K562 (cell line): ENCODE measurements at regions not wholly inside any gene's neighbourhood (a gene's known extent, or its start where the extent isn't known, plus 50 kb on each side); places are given as distances from the start of the nearest gene placed in this dataset.

Experiments used
- CEBPB ChIP-seq: fragments of 450-650 bp; IDR thresholded peaks from 2 replicates; pipeline ENCODE4 v1.6.1; 2016; ENCODE audit warnings: missing genetic modification characterization, missing compliant biosample characterization
- IRF2 ChIP-seq: sonication (generic); formaldehyde crosslinking; IDR thresholded peaks from 2 replicates; pipeline ENCODE4 v1.8.1; 2022; ENCODE audit warnings: mild to moderate bottlenecking, missing genetic modification reagents
- JUN ChIP-seq, 2 experiments: sonication (generic) in 1 of 2; formaldehyde crosslinking in 1 of 2; IDR thresholded peaks; 2 replicates each; pipeline versions ENCODE4 v1.6.1 to v1.8.0; 2012 to 2022; ENCODE audit warnings: borderline replicate concordance in 2 of 2, mild to moderate bottlenecking in 2 of 2, improper control_type of control experiment in 1 of 2, low read depth in 1 of 2, low read length in 1 of 2, missing genetic modification reagents in 1 of 2
- LARP7 ChIP-seq: fragments of 450-650 bp; IDR thresholded peaks from 2 replicates; pipeline ENCODE4 v1.6.1; 2016
- NR2F6 ChIP-seq: fragments of 450-650 bp; formaldehyde crosslinking; IDR thresholded peaks from 2 replicates; pipeline ENCODE4 v1.4.0; 2020; ENCODE audit warnings: mild to moderate bottlenecking
- POU5F1 ChIP-seq: fragments of 150-350 bp; IDR thresholded peaks from 2 replicates; pipeline ENCODE4 v1.6.1; 2014; ENCODE audit warnings: borderline replicate concordance, low read length, low read depth, mild to moderate bottlenecking; ENCODE audit not compliant: partially characterized antibody
- USF2 ChIP-seq: sonication (generic); formaldehyde crosslinking; IDR thresholded peaks from 2 replicates; pipeline ENCODE4 v1.5.0; 2020; ENCODE audit warnings: missing genetic modification reagents
- ZNF24 ChIP-seq: fragments of 450-650 bp; IDR thresholded peaks from 2 replicates; pipeline ENCODE4 v1.6.1; 2016
- ZNF384 ChIP-seq: IDR thresholded peaks from 2 replicates; pipeline ENCODE4 v1.6.1; 2012; ENCODE audit warnings: low read depth, low read length, improper control_type of control experiment
- TF ChIP-seq, protein P1 (sequence below), 3 experiments: IDR thresholded peaks in 2 of 3; conservative IDR thresholded peaks in 1 of 3; 2 replicates each; pipeline ENCODE4 v1.5.1; 2011 to 2012; ENCODE audit warnings: low read length in 3 of 3, mild to moderate bottlenecking in 3 of 3, control low read depth in 2 of 3, improper control_type of control experiment in 1 of 3, inconsistent platforms in 1 of 3, low read depth in 1 of 3, mixed read lengths in 1 of 3, moderate library complexity in 1 of 3; ENCODE audit not compliant: insufficient read depth in 2 of 3

- no peak for TF ChIP-seq NR2F6 (CRISPR knock-in tag)
- TF ChIP-seq USF2, result no peak
- no peak for TF ChIP-seq JUN (IDR thresholded peaks at IDR 0.05; ENCODE audit: borderline replicate concordance, low read depth, low read length)
- TF ChIP-seq JUN (CRISPR knock-in tag; IDR thresholded peaks at IDR 0.05; ENCODE audit: borderline replicate concordance), result no peak
- no peak for TF ChIP-seq CEBPB (tag)
- TF ChIP-seq, protein P1, sequence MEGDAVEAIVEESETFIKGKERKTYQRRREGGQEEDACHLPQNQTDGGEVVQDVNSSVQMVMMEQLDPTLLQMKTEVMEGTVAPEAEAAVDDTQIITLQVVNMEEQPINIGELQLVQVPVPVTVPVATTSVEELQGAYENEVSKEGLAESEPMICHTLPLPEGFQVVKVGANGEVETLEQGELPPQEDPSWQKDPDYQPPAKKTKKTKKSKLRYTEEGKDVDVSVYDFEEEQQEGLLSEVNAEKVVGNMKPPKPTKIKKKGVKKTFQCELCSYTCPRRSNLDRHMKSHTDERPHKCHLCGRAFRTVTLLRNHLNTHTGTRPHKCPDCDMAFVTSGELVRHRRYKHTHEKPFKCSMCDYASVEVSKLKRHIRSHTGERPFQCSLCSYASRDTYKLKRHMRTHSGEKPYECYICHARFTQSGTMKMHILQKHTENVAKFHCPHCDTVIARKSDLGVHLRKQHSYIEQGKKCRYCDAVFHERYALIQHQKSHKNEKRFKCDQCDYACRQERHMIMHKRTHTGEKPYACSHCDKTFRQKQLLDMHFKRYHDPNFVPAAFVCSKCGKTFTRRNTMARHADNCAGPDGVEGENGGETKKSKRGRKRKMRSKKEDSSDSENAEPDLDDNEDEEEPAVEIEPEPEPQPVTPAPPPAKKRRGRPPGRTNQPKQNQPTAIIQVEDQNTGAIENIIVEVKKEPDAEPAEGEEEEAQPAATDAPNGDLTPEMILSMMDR (IDR thresholded peaks at IDR 0.05 in 2 of 3, conservative IDR thresholded peaks at IDR 0.05 in 1 of 3; ENCODE audit: insufficient read depth in 2 of 3, low read depth in 1 of 3, low read length in 3 of 3), result no peak
- no peak for TF ChIP-seq IRF2 (CRISPR knock-in tag)
- no peak for TF ChIP-seq LARP7
- no peak for TF ChIP-seq ZNF384
- TF ChIP-seq POU5F1, result no peak
- TF ChIP-seq ZNF24, result no peak
Measured at GRCh38 chr2:15721411-15722067, 129.9 kb downstream of the DDX1 start.
